HT-29 (cell line): ENCODE measurements at regions not wholly inside any gene's neighbourhood (a gene's known extent, or its start where the extent isn't known, plus 50 kb on each side); places are given as distances from the start of the nearest gene placed in this dataset.

Experiments used
- DNase-seq: peaks from one replicate; pipeline ENCODE4 v3.0.0-alpha.2; 2015; ENCODE audit warnings: low spot score

GRCh38 chr5:174191076-174191475, 145.6 kb downstream of the NSG2 start:
- no peak for DNase-seq

DNA sequence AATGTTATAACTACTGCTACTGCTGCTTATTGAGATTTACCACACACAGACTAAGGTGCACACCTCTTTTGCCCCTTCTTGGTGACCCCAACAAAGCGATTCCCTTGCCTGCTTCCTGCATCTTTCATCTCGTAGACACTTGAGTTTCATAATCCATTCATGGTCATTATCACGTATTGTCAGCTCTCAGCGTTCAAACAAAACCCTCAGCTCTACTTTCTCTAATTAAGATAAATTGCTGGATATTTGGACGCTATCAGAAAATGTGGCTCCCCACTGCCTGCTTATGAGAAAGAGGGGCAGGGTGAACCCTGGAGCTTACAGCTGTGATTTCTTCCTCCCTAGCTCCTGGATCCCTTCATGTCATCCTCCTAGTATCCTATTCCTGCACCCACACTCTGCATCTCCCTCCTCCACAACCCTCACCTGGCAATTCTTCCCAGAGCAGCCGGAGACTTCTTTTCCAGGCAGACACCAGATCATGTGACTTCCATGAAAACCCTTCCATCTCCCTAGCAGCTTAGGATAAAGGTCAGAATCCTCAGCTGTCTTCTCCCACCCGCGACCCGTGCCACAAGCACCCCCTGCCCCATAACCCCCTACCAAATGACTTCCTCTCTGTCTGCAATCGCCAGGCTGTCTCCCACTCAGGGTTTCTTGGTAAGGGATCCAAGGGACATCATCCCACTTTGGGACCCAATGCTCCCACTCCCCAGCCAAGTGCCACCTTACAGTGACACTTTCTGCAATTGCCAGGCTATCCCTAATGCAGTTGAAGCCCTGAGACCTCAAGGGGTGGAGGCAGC, 146.5 kb downstream of the NSG2 start:
- DNase-seq, result no peak

DNA sequence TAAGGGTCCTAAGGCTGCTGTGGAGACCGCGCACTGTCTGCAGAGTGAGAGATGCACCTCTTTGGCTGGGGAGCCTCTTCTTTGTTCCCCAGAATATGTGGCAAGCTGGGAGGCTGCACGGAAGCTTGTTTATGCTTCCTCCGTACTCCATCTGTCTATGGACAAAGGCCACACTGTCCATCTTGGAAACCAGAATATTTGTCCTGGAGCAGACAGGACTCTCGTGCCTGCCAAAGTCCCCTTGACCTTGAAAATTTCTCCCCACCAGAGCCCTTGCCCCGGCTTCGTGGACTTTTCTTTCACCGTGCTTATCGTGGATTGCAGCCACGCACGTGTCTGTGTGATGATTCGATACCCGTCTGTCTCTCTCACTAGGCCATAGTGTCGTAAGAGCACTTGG, 147.4 kb downstream of the NSG2 start:
- no peak for DNase-seq

DNA sequence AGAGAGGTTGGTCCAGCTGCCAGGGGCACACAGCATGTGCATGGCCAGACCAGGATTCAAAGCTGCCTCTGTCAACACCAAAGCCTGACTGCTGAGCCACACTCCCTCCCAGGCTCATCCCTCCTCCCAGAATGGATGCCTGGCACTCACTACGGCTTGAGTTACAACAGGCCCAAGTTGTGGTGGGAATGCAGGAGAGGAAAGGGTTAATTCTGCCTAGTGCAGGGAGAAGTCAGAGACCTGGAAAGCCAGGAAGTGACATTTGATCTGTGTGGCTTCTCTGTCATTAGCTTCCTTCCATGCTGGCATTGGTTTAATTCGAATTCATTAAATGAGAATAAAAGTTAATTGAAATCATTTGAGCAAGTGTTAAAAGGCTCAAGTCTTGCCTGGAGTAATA, 150.0 kb downstream of the NSG2 start:
- DNase-seq, result no peak

DNA sequence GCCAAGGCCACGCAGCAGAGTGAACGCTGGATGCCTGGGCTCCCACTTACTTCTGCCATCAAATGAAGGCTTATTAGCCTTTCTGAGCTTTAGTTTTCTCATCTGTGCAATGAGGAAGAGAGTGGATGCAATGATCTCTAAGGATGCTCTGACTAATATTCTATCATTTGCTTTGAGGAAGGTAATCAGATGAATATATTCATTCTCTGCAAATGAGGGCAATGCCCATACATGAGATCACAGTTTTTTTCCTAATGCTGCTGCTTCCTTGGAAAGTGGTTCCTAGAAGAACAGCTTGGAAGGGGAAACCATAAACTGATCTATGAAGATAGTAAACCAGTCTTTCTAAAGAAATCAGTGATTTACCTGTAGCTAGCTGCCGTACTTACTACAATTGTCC, 152.4 kb downstream of the NSG2 start:
- DNase-seq, result no peak

DNA sequence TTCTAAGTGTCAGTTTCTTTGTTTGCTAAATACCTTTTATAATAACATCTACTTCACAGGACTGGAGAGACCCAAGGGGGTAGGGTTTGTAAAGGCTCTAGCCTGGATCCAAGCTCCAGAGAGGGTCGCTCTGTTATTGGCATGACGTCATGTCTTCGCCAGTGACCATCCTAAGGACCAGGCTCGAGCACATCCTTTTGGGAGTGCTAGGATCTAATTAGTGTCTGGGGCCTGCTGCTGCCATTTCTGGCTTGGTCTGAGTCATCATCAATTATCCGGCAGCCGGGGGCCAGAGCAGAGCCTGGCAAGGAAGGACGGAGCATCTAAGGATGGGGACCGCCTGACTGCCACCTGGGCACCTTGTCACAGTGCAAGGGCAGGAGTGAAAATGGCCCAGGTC, 153.0 kb downstream of the NSG2 start:
- no peak for DNase-seq

DNA sequence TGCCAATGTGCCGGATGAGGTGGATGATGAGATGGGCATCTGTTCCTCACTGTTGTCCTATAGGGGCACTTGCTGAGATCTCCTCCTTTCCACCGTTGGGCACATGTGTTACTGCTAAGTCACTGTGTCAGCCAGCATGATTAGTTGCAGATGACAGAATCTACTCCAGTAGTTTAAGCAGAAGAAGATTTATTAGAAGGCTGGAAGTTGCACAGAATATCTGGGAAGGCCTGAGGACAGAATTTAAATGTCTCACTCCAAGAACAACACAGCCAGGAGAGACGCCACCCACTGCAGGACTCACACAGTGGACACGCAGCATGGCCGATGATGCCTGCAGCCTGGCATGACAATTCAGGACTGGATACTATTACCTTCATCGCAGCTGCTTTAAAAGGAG, 157.5 kb downstream of the NSG2 start:
- DNase-seq, result no peak

DNA sequence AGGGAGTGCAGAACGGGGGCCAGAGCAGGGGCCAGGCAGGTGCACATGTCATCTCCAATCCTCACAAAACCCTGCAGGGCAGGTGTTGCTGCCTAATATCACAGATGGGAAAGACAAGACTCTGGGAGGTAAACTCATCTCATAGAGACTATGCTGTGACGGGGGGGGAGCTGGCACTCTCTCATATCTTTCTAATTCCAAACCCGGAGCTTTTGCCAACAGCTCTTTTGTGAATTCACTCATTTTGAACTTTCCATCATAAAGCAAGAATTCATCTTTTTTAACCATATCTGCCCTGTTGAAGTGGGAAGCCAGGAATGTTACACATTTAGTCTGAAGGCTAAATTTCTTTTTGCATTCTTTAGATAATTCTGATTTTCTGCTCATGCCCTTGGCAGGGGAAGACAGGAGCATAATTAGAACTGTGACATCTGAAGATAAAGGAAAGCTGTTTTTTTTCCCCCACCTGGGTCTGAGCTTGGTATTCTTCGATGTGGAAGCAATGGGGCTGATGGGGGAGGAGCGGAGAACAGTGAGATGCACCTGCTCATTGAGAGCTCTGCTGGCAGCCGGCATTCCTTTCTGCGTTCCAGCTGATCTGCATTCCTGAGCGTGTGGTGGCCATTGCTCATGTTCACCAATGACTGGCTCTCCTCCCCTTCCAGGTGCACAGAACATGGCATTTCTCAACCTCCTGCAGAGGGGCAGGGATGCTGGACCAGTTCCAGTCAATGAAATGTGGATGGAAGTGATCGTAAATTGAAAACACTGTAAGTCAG, 159.2 kb downstream of the NSG2 start:
- peak; percentile 17 for DNase-seq

- DNase-seq, result no peak
These were observed 160.4 kb downstream of the NSG2 start for GRCh38 chr5:174205939-174206338.

DNA sequence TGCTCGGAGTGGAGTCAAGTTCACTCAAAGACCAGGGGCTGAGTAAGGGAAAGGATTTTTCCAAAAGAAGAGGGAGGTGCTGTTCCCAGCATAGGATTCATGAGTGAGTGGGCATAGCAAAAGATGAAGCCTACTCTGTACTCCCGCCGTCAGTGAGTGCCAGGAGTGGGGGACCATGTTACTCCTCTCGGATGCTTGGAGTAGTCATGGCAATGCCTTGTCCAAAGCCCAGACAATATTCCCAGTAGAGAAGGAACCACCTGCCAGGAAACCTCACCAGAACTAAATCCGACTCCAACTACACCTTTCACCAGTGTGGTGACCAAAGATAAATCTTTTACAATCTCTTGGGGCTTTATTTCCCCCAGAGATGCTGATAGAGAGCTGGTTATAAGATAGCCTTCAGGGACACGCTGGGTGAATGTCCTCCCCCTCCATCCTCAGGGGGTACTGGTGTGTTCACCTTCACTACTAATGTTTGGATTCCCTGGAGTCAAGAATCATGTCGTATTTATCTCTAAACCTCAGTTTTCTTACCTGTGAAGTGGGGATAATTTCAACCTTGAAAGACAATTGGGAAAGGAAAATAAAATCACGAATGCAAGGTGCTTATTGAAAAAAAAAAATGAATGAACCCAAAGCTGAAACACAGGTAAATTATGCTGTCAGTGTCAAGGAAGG, 165.2 kb downstream of the NSG2 start:
- DNase-seq, result no peak

DNA sequence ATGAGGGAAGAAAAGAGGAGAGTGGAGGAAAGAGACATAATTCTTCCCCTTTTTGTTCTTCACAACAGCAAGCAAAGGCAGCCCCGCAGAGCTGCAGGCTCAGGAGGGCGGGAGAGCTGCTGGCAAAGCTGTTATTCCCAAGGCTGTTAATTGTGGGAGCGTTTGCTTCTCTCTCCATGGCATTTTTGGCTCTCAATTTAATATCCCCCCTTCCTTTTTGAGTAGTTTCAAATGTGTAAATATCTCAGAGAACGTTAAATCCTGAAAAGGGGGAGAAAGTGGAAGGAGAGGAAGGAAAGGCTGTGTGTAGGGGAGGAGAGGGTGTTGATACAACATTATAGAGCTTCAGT, 165.7 kb downstream of the NSG2 start:
- DNase-seq, result no peak

DNA sequence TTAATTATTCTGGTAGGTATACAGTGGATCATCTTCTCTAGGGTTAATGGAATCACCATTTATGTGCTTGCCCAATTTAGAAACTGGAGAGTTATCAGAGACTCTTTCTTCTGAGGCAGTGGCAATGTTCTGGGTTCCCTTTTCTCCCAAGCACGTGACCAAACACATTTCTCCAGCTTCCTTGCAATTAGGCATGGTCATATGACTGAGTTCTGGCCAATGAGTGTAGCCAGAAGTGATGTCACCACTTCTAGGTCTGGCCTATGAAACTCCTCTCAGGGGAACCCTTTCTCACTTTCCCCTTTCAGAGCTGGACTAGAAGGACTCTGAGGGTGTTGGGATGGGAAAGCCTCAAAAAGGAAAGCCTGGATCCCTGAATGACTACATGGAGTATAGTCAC, 172.0 kb downstream of the NSG2 start:
- no peak for DNase-seq

DNA sequence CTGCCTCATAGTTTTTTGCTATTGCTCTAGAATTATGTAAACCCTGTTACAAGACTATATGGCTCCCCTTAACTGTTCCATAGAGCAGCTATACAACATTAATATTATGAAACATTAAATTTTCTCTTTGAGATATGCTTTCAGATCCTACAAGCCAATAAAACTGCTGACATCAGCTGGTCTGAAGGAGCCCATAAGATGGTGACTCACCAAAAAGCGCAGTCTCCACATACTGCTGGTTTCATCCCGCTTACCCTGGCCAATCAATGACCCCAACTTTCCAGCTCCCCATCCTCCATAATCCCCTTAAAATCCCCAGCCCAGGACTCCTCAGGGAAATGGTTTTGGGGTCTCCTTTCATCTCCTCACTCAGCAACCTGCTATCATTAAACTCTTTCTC, 172.7 kb downstream of the NSG2 start:
- DNase-seq, result no peak

- no peak for DNase-seq
These were observed 174.9 kb downstream of the NSG2 start for GRCh38 chr5:174220417-174220816.

DNA sequence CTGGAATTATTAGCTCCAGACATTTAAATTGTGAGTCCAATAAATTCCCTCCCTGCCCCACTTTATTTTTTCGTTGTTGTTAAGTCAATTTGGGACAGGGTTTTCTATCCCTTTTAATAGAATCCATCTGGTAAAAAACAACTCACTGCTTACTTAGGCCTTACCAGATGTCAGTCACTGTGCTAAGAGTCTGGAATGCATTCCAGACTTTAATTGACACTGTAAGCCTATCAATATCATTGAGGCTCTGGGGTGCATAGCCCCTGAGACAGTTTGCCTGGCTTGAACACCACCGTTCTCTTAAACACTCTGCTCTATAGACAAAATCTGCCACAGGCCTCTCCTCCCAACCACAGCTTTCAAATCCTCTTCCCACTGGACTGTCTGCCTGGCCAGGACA, 175.9 kb downstream of the NSG2 start:
- DNase-seq, result no peak

DNA sequence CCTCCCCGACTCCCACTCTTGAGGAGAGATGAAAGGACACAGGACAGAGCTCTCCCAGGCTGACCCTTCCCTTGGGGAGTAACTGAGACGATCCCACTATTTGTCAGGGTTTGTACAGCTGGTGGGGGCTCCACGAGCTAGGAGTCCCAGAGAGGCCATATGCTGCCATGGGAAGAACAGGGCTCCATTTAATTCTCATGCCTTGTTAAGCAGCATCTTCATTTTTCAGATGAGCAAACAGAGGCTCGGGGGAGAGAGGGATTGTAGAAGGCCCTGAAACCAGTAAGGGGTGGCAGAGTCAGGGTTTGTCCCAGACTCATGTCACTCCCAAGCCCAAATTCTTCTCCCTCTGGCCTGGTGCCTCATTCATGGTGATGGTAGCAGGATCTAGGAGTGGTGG, 176.4 kb downstream of the NSG2 start:
- no peak for DNase-seq

- DNase-seq, result no peak
These were observed 177.4 kb downstream of the NSG2 start for GRCh38 chr5:174222891-174223290.

- DNase-seq, result no peak
These were observed 177.8 kb downstream of the NSG2 start for GRCh38 chr5:174223355-174223754.

GRCh38 chr5:174229068-174229467, 183.6 kb downstream of the NSG2 start:
- DNase-seq, result no peak

GRCh38 chr5:174229514-174230370, 184.2 kb downstream of the NSG2 start:
- no peak for DNase-seq

GRCh38 chr5:174231956-174232487, 186.5 kb downstream of the NSG2 start:
- DNase-seq, result no peak
